HG03575 (cell line): ENCODE measurements at regions not wholly inside any gene's neighbourhood (a gene's known extent, or its start where the extent isn't known, plus 50 kb on each side); places are given as distances from the start of the nearest gene placed in this dataset.
"Not testable (repeated sequence)": the region's sequence is repeated elsewhere in the genome, so short reads cannot be mapped to it uniquely, and the experiment has no call there.

Experiments
- ATAC-seq: cut with Tn5 transposase; IDR thresholded peaks from one replicate; pipeline ENCODE4 v1.9.1; 2021; ENCODE audit not compliant: unreplicated experiment, insufficient number of reproducible peaks, low FRiP score; ENCODE audit errors: extremely low read depth

- no peak for ATAC-seq
Observed at GRCh38 chr1:213564215-213564659, 423.5 kb upstream of the PROX1 start.

- ATAC-seq: no peak
Observed at GRCh38 chr1:213568929-213569815, 418.6 kb upstream of the PROX1 start.

DNA sequence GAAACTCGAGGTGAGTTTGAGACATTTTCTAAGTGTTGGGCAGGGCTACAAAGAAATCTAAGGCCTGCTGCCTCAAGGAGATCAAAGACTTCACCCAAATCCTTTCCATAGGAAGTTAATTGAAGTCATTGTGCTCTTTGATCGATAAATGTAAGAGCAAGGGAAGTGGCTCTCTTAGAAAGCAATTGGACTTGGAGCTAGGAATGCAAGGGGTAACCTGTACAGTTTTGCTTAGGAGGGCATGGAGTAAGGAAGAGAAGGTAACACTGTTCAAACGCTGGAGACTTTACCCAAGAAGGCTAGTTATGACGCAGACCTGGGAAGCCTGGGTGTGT lies 418.0 kb upstream of the PROX1 start:
- no peak for ATAC-seq

DNA sequence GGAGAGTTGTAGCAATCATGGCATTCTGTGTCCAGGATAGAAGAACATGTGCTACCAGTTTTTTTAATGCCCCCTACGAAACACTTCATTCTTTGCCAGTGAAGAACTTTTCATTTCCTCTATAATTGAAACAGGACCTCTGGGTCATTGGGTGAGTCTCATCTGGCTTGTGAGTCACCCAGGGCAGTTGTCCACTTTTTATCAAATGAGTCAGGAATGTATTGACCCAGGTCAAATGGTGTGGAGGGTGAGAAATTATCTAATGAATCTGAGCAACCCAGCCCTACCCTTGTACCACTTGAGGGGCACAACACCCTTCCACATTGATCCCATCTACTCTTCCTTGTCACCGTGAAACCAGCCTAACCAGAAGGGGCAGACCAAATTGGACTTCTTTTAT lies 417.3 kb upstream of the PROX1 start:
- ATAC-seq: no peak

DNA sequence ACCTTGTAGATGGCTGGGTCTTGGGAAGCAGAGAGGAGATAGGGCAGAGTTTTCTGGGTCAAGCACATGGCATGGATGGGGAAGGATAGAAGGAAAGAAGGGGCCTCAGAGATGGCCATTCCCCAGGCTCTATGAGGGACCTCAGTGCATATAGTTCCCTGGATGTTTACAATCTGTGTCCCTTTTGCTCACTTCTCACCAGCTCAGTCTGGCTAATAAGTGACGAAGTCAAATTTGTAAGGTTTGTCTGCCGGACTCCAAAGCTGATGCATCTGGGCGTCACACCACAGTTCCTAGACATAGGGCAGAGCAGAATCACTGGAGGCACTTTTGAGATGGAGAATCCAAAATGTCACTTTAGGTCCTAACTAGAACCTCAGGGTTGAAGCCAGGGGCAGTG lies 416.4 kb upstream of the PROX1 start:
- no peak for ATAC-seq

DNA sequence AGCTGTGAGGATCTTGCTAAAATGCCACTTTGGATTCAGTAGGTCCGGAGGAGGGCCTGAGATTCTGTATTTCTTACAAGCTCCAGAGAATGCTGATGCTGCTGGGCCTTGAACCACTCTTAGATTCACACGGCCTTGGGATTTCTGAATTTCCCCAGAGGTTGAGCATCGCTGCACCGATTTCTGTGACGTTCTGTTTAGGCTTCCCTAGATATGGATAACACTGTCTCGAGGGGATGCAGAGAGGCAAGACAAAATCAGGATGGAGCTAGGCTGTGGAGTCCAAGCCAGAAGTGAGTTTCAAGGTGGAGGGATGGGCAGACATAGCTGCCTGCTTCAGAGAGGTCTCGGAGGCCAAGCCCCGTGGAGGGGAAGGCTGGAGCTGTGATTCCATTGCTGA lies 415.9 kb upstream of the PROX1 start:
- ATAC-seq: no peak

DNA sequence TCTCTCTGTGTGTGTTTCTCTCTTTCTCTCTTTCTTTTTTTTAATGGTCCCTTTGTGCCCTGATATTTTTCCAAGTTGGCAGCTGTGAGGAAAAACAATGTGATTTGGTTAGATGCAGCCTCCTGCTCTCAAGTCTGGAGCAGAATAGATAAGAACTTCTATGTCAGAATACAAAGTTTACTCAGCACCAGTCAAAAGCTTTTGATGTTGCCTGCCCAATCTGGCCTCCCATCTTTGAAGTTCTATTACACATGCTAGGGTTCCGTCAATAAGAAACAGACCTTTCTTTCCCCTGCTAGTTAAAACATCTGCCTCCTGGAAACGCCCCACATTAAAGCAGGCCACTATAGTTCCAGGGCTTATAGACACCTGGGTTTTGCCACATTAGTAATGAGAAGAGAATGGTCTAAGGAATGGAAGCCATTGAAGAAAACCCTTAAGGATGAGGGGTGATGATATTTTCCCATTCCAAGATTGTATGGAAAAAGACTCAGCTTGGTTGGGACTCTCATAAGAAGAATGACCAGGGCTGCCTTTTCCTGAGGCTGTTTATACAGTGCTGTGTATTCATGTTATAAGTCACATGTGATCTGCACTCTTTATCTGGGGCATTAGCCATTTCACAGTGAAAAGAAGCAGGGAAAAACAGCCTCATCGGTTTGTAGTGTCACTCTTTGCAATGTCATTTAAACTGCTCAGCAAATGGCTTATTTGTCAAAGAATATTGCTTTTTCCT lies 414.7 kb upstream of the PROX1 start:
- ATAC-seq: no peak

GRCh38 chr1:213573648-213574009 lies 414.1 kb upstream of the PROX1 start:
- ATAC-seq: no peak

DNA sequence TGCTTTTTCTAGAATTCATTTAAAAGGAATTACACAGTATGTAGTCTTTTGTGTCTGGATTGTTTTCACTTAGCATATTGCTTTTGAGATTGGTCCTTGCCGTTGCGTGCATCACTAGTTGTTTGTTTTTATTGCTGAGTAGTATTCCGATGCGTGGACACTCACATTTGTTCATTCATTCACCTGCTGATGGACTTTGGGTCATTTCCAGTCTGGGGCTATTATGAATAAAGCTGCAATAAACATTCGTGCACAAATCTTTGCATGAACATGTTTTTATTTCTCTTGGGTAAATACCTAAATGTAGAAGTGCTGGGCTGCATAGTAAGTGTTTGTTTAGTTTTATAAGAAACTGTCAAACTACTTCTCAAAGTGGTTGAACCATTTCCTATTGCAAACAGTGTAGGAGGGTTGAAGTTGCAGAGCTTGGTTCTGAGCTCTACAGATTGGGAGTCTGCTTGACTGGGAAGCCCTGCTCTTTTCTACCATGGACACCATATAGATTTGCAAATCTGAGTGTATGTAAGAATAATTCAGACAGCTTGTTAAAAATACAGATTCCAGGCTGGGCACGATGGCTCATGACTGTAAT lies 404.7 kb upstream of the PROX1 start:
- ATAC-seq: no peak

- ATAC-seq: no peak
Observed at GRCh38 chr1:213584272-213584671, 403.5 kb upstream of the PROX1 start.

- ATAC-seq: no peak
Observed at GRCh38 chr1:213585402-213585801, 402.4 kb upstream of the PROX1 start.

DNA sequence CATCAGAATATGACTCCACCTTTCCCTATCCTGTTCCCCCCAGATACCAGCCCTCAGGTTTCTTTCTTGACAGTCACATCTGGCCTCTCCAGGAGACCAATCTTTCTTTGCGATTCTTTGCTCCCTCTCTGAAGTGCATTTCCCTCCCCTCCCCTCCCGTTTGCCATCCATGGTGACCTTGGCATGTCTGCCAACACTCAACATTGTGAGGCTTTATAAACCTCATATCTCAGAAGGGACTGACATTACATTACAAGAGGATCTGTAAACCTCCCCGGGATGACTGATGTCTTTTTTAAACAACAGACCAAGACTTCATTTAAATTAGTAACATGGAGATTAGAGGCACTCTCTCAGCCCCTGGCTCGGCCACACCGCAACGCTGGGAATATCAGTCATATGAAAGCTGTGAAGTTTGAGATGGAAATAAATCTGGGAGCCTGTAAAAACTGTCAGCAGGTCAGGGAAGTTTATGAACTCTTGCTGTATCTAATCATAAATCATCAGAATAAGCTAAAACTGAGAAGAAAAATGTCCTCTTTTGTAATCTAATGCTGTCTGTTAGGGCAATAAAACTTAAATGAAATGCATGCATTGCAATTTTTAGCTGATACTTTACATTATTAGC lies 401.7 kb upstream of the PROX1 start:
- ATAC-seq: no peak

DNA sequence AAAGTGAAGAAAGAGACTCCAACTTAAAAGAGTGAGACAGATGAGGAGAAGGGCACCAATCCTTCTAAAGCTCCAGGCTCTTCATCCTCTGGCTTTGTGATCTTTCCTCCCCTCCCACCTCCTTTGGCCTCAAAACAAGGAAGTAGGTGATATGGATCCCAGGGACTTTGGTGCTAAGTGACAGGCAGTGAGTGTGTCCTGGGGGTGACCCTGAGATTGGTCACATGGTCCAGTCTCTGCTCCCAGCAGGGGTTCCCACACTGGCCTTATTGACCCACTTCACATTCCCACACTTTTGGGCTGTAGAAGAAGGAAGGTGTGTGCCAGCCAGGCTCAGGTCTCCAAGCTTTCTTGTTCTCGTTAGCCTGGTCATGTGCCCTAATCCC lies 401.2 kb upstream of the PROX1 start:
- ATAC-seq: no peak

DNA sequence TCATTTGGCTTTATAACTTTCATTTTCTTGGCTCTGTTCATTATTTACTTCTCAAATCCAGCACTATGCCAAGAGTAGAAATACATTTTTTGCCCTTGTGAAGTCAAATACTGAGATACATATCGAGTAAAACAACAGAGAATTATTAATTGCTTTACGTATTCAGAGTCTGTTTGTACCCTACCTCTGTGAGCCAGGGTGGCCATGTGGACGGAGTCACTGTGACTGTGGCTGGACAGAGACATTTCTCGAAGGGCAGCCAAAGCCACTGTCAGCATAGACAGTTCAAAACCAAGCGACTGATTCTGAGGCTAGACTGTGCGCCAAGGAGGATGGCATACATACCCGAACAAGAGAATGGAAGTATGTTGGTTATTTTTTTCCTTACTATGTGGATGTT lies 391.0 kb upstream of the PROX1 start:
- ATAC-seq: no peak

GRCh38 chr1:213598263-213598662 lies 389.5 kb upstream of the PROX1 start:
- no peak for ATAC-seq

DNA sequence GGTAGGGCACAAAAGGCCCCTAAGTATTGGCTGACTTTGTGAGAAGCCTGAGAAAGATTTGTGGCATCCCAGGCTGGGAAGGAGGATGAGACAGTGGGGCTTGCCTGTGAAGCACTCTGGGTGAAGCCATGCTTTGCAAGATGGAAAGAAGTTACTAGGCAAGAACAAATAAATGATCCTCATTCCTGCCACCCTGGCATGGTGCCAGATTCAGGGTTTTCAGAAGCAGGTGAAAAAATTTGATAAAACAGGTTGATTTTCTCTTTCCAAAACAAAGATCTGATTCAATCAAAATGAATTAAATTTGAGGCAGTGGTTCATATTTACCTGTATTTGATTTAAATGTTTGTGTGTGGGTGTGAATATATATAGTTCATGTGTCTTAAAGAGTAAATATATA lies 386.9 kb upstream of the PROX1 start:
- no peak for ATAC-seq

- not testable (repeated sequence) for ATAC-seq
Observed at GRCh38 chr1:213601705-213602104, 386.1 kb upstream of the PROX1 start.

DNA sequence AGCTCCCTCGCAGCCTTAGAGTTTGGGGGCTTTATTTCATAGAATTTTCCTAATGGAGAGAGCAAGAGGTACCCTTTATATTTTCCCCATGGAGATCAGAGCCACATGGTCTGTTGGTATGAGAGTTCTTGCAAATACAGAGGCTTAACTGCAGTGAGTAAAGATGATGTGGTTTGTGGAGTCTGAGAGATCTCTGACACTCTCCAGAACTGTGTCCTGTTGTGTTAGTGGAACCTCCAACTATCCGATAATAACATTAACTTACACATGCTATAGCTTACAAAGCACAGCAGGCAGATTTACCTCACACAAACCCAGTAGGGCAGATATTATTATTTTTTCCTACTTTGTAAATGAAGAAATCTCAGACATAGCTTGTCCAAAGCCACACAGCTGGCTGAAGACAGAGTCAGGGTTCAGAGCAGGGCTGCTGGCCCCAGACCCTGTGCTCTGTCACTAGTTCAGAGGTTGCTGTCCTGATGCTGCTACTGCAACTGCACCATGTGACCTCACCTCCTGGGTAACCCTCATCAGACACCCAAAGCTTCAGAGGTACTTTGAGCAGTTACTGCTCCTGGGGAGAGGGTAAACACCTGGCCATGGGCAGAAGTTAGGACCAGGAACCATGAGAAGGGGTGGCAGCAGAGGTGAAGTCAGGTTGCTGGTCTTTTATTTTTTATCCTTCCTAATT lies 384.8 kb upstream of the PROX1 start:
- ATAC-seq: no peak

DNA sequence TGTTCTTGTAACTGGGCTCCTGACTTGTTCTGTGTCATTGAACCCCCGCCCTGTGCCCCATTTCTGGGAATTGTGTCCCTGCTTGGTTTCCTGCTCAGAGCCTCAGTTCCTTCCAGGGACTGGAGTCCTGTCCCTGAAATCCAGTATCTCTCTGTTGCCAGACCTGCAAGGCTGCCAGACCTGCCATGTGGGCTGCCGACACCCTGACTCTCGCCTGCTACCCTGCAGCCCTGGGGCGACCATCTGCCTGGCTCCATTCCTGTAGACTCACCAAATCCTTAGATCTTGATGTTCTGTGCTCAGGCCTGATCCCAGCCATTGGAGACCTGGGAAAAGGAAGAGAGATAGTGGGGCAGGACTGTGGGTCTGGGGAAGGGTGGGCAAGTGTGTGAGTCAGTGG lies 383.3 kb upstream of the PROX1 start:
- no peak for ATAC-seq
